HFFc6 (cell line): ENCODE measurements at regions not wholly inside any gene's neighbourhood (a gene's known extent, or its start where the extent isn't known, plus 50 kb on each side); places are given as distances from the start of the nearest gene placed in this dataset.

ENCODE experiments used
- DNase-seq: peaks from one replicate; pipeline ENCODE4 v3.0.0-alpha.2; 2018
- H3K27ac Mint-ChIP-seq: 2 replicates; pipeline ENCODE4 v1.8.0; 2020; ENCODE audit warnings: mild to moderate bottlenecking, mixed read lengths
- H3K27me3 Mint-ChIP-seq: 2 replicates; pipeline ENCODE4 v1.8.0; 2021; ENCODE audit warnings: mild to moderate bottlenecking, moderate library complexity, mixed read lengths; ENCODE audit not compliant: insufficient read depth
- H3K36me3 Mint-ChIP-seq: 2 replicates; pipeline ENCODE4 v1.8.0; 2021; ENCODE audit warnings: low read depth, mixed read lengths
- H3K4me1 Mint-ChIP-seq: 2 replicates; pipeline ENCODE4 v1.8.0; 2020; ENCODE audit warnings: low read depth, mixed read lengths
- H3K4me3 Mint-ChIP-seq: 2 replicates; pipeline ENCODE4 v1.8.0; 2020; ENCODE audit warnings: mild to moderate bottlenecking, moderate library complexity, mixed read lengths
- H3K9me3 Mint-ChIP-seq: 2 replicates; pipeline ENCODE4 v1.8.0; 2020; ENCODE audit warnings: mild to moderate bottlenecking, mixed read lengths
- CTCF ChIP-seq: fragments of 200-600 bp; sonication (generic); IDR thresholded peaks from 2 replicates; pipeline ENCODE4 v1.5.0; 2021; ENCODE audit warnings: antibody characterized with exemption, mild to moderate bottlenecking

GRCh38 chr7:96770758-96771157 is 61.1 kb upstream of the SEM1 start:
- Mint-ChIP-seq H3K4me1 (no peaks in the 10 kb centered on the region), H3K27me3 (no peaks in the 10 kb centered on the region), H3K4me3 (no peak overlapping the region), H3K9me3 (peaks cover 42% of the 10 kb centered on the region), H3K27ac (no peak overlapping the region), H3K36me3 (peaks cover 6% of the 10 kb centered on the region; the same call in 1 of the 2 replicates)
- DNase-seq, result no peak
- no peak for TF ChIP-seq CTCF

GRCh38 chr7:96772139-96772694 is 62.6 kb upstream of the SEM1 start:
- no peak for DNase-seq
- Mint-ChIP-seq H3K4me3 (no peak overlapping the region), H3K9me3 (peaks cover 36% of the 10 kb centered on the region), H3K27me3 (no peaks in the 10 kb centered on the region), H3K36me3 (peaks cover 6% of the 10 kb centered on the region; the same call in 1 of the 2 replicates), H3K4me1 (no peaks in the 10 kb centered on the region), H3K27ac (no peak overlapping the region)
- TF ChIP-seq CTCF, result no peak

- TF ChIP-seq CTCF, result no peak
- no peak for DNase-seq
- no peaks in the 10 kb centered on the region for H3K27me3 Mint-ChIP-seq
- H3K4me1 Mint-ChIP-seq, result no peaks in the 10 kb centered on the region
- H3K36me3 Mint-ChIP-seq, result peaks cover 6% of the 10 kb centered on the region; the same call in 1 of the 2 replicates
- no peak overlapping the region for H3K27ac Mint-ChIP-seq
- no peak overlapping the region for H3K4me3 Mint-ChIP-seq
- H3K9me3 Mint-ChIP-seq, result peaks cover 33% of the 10 kb centered on the region
Observed at GRCh38 chr7:96773483-96773882, 63.8 kb upstream of the SEM1 start.

- Mint-ChIP-seq H3K4me1 (no peaks in the 10 kb centered on the region), H3K27me3 (no peaks in the 10 kb centered on the region), H3K27ac (no peak overlapping the region), H3K9me3 (peaks cover 26% of the 10 kb centered on the region), H3K36me3 (peaks cover 2% of the 10 kb centered on the region; the same call in 1 of the 2 replicates), H3K4me3 (no peak overlapping the region)
- TF ChIP-seq CTCF, result no peak
- no peak for DNase-seq
Observed at GRCh38 chr7:96774358-96774757, 64.7 kb upstream of the SEM1 start.

- Mint-ChIP-seq H3K4me1 (no peaks in the 10 kb centered on the region), H3K9me3 (peaks cover 23% of the 10 kb centered on the region), H3K4me3 (no peak overlapping the region), H3K27me3 (no peaks in the 10 kb centered on the region), H3K27ac (no peak overlapping the region), H3K36me3 (no peaks in the 10 kb centered on the region)
- DNase-seq, result no peak
- no peak for TF ChIP-seq CTCF
Observed at GRCh38 chr7:96775046-96775445, 65.4 kb upstream of the SEM1 start.

GRCh38 chr7:96778263-96778662 is 68.6 kb upstream of the SEM1 start:
- DNase-seq, result no peak
- Mint-ChIP-seq H3K4me1 (no peaks in the 10 kb centered on the region), H3K36me3 (no peaks in the 10 kb centered on the region), H3K9me3 (peaks cover 23% of the 10 kb centered on the region), H3K4me3 (no peak overlapping the region), H3K27me3 (no peaks in the 10 kb centered on the region; the same call in 1 of the 2 replicates), H3K27ac (no peak overlapping the region)
- TF ChIP-seq CTCF, result no peak
